Vagina (tissue), 2 donors: ENCODE measurements at regions not wholly inside any gene's neighbourhood (a gene's known extent, or its start where the extent isn't known, plus 50 kb on each side); places are given as distances from the start of the nearest gene placed in this dataset.

Experiments
- CTCF ChIP-seq, 3 experiments: fragments of 450-650 bp in 2 of 3; fragments of 200-600 bp in 1 of 3; sonication (generic) in 1 of 3; IDR thresholded peaks; one replicate each; pipeline ENCODE4 v1.5.1; 2017 to 2019; ENCODE audit warnings: antibody characterized with exemption in 3 of 3, mild to moderate bottlenecking in 2 of 3, moderate library complexity in 2 of 3
- POLR2AphosphoS5 ChIP-seq, 2 donors: sonication (generic); formaldehyde crosslinking; IDR thresholded peaks; one replicate each; pipeline ENCODE4 v1.9.0; 2017; ENCODE audit warnings: antibody characterized with exemption in 2 of 2, mild to moderate bottlenecking in 2 of 2, low read depth in 1 of 2; ENCODE audit not compliant: insufficient read depth in 1 of 2

GRCh38 chr4:138492176-138492575, 250.0 kb upstream of the SLC7A11 start:
- TF ChIP-seq CTCF (IDR thresholded peaks at IDR 0.05): no peak
- no peak for TF ChIP-seq POLR2AphosphoS5 (IDR thresholded peaks at IDR 0.05; ENCODE audit: insufficient read depth in 1 of 2, low read depth in 1 of 2)
